ENCODE measurements at regions not wholly inside any gene's neighbourhood (a gene's known extent, or its start where the extent isn't known, plus 50 kb on each side); places are given as distances from the start of the nearest gene placed in this dataset.

- Histone ChIP-seq H3K4me1 (replicated peaks) (no peaks in the 10 kb centered on the region), H3K9me3 (no peaks in the 10 kb centered on the region), H3K27me3 (replicated peaks; ENCODE audit: insufficient read depth) (no peaks in the 10 kb centered on the region), H3K36me3 (no peaks in the 10 kb centered on the region), H3K27ac (no peak overlapping the region), H3K4me3 (no peak overlapping the region)
- TF ChIP-seq POLR2AphosphoS5 (IDR thresholded peaks at IDR 0.05) (no peak), POLR2A (IDR thresholded peaks at IDR 0.05) (no peak), CTCF (IDR thresholded peaks at IDR 0.05) (no peak)
- intact Hi-C loops (cut with DNase I): no loop called here
- DNase-seq (ENCODE audit: low spot score): no peak
Measured at GRCh38 chr15:95804484-95804883, 526.0 kb upstream of the NR2F2 start.

GRCh38 chr15:95812491-95812890, 518.0 kb upstream of the NR2F2 start:
- TF ChIP-seq CTCF (IDR thresholded peaks at IDR 0.05): no peak
- TF ChIP-seq POLR2AphosphoS5 (IDR thresholded peaks at IDR 0.05): no peak
- TF ChIP-seq POLR2A (IDR thresholded peaks at IDR 0.05): no peak
- WGBS: 62% methylated on average over 2 of the region's 2 CpGs
- DNase-seq (ENCODE audit: low spot score): no peak
- H3K27ac ChIP-seq: no peak overlapping the region
- H3K27me3 ChIP-seq (replicated peaks; ENCODE audit: insufficient read depth): no peaks in the 10 kb centered on the region
- intact Hi-C loops (cut with DNase I): no loop called here
- no peak overlapping the region for H3K4me3 ChIP-seq
- H3K36me3 ChIP-seq: no peaks in the 10 kb centered on the region
- H3K4me1 ChIP-seq (replicated peaks): no peaks in the 10 kb centered on the region
- H3K9me3 ChIP-seq: no peaks in the 10 kb centered on the region

- 98% methylated on average over 3 of the region's 3 CpGs for whole genome bisulfite sequencing
- no peaks in the 10 kb centered on the region for H3K27me3 ChIP-seq (replicated peaks; ENCODE audit: insufficient read depth)
Measured at GRCh38 chr15:95814908-95815307, 515.6 kb upstream of the NR2F2 start.

GRCh38 chr15:95816591-95816990, 513.9 kb upstream of the NR2F2 start:
- intact Hi-C loops (cut with DNase I): no loop called here

More at GRCh38 chr15:95814908-95815307, 515.6 kb upstream of the NR2F2 start:
- no peak for TF ChIP-seq POLR2AphosphoS5 (IDR thresholded peaks at IDR 0.05)
- no peak for TF ChIP-seq CTCF (IDR thresholded peaks at IDR 0.05)
- TF ChIP-seq POLR2A (IDR thresholded peaks at IDR 0.05): no peak
- no peaks in the 10 kb centered on the region for H3K36me3 ChIP-seq
- H3K27ac ChIP-seq: no peak overlapping the region
- H3K9me3 ChIP-seq: no peaks in the 10 kb centered on the region
- H3K4me1 ChIP-seq (replicated peaks): no peaks in the 10 kb centered on the region
- intact Hi-C loops (cut with DNase I): no loop called here
- H3K4me3 ChIP-seq: no peak overlapping the region
- DNase-seq (ENCODE audit: low spot score): no peak

More at GRCh38 chr15:95816591-95816990, 513.9 kb upstream of the NR2F2 start:
- H3K4me3 ChIP-seq: no peak overlapping the region
- no peaks in the 10 kb centered on the region for H3K9me3 ChIP-seq
- no peaks in the 10 kb centered on the region for H3K4me1 ChIP-seq (replicated peaks)
- no peak for TF ChIP-seq POLR2AphosphoS5 (IDR thresholded peaks at IDR 0.05)
- TF ChIP-seq CTCF (IDR thresholded peaks at IDR 0.05): no peak
- no peak for TF ChIP-seq POLR2A (IDR thresholded peaks at IDR 0.05)
- no peak for DNase-seq (ENCODE audit: low spot score)
- H3K36me3 ChIP-seq: no peaks in the 10 kb centered on the region
- H3K27me3 ChIP-seq (replicated peaks; ENCODE audit: insufficient read depth): no peaks in the 10 kb centered on the region
- WGBS: 92% methylated on average over 4 of the region's 4 CpGs
- H3K27ac ChIP-seq: no peak overlapping the region
